Mesenchymal stem cell (in vitro differentiated cells and primary cell): ENCODE measurements at regions not wholly inside any gene's neighbourhood (a gene's known extent, or its start where the extent isn't known, plus 50 kb on each side); places are given as distances from the start of the nearest gene placed in this dataset.

Source experiments
- DNase-seq: peaks from one replicate; pipeline ENCODE4 v3.0.0-alpha.2; 2013
- H2AFZ ChIP-seq: one replicate; pipeline ENCODE4 v1.6.1; 2013; ENCODE audit warnings: low read depth, mild to moderate bottlenecking, control low read depth, inconsistent platforms, low read length, moderate library complexity
- H2AK5ac ChIP-seq: 2 replicates; pipeline ENCODE4 v1.6.1; 2013; ENCODE audit warnings: low read length, moderate library complexity, mild to moderate bottlenecking, inconsistent platforms; ENCODE audit not compliant: severe bottlenecking
- H2BK120ac ChIP-seq: one replicate; pipeline ENCODE4 v1.6.1; 2013; ENCODE audit warnings: low read depth, mild to moderate bottlenecking, inconsistent platforms, low read length, moderate library complexity
- H2BK12ac ChIP-seq, 2 experiments: one replicate each; pipeline ENCODE4 v1.6.1; 2013; ENCODE audit warnings: inconsistent platforms in 2 of 2, low read length in 2 of 2, mild to moderate bottlenecking in 2 of 2, moderate library complexity in 2 of 2, control low read depth in 1 of 2
- H2BK15ac ChIP-seq: one replicate; pipeline ENCODE4 v1.6.1; 2013; ENCODE audit warnings: mild to moderate bottlenecking, low read depth, inconsistent platforms; ENCODE audit not compliant: poor library complexity, severe bottlenecking
- H2BK5ac ChIP-seq: 2 replicates; pipeline ENCODE4 v1.6.1; 2013; ENCODE audit warnings: low read depth, mild to moderate bottlenecking, low read length, control low read depth, inconsistent platforms; ENCODE audit not compliant: poor library complexity, severe bottlenecking
- H3K14ac ChIP-seq, 2 experiments: one replicate each; pipeline ENCODE4 v1.6.1; 2013; ENCODE audit warnings: inconsistent platforms in 2 of 2, low read length in 2 of 2, control low read depth in 1 of 2, mild to moderate bottlenecking in 1 of 2, moderate library complexity in 1 of 2
- H3K18ac ChIP-seq, 2 experiments: one replicate each; pipeline ENCODE4 v1.6.1; 2013; ENCODE audit warnings: inconsistent platforms in 2 of 2, low read length in 2 of 2, control low read depth in 1 of 2, low read depth in 1 of 2, mild to moderate bottlenecking in 1 of 2
- H3K23ac ChIP-seq, 2 experiments: one replicate each; pipeline ENCODE4 v1.6.1; 2013; ENCODE audit warnings: inconsistent platforms in 2 of 2, low read length in 2 of 2, mild to moderate bottlenecking in 2 of 2, moderate library complexity in 2 of 2, control low read depth in 1 of 2
- H3K27ac ChIP-seq: 2 replicates; pipeline ENCODE4 v1.5.1; 2013; ENCODE audit warnings: mild to moderate bottlenecking, moderate library complexity, low read length, control low read depth, inconsistent platforms; ENCODE audit not compliant: poor library complexity, severe bottlenecking
- H3K27me3 ChIP-seq, 2 experiments: 2 replicates each; pipeline versions ENCODE4 v1.6.1 to v1.7.0; 2013; ENCODE audit warnings: low read length in 2 of 2, mild to moderate bottlenecking in 2 of 2, moderate library complexity in 2 of 2, control low read depth in 1 of 2, inconsistent platforms in 1 of 2; ENCODE audit not compliant: control insufficient read depth in 1 of 2, insufficient read depth in 1 of 2
- H3K36me3 ChIP-seq, 2 experiments: 2 replicates each; pipeline versions ENCODE4 v1.6.1 to v1.7.0; 2013; ENCODE audit warnings: low read length in 2 of 2, control low read depth in 1 of 2, inconsistent platforms in 1 of 2, low read depth in 1 of 2, mild to moderate bottlenecking in 1 of 2; ENCODE audit not compliant: insufficient read depth in 2 of 2, control insufficient read depth in 1 of 2
- H3K4ac ChIP-seq, 2 experiments: one replicate each; pipeline ENCODE4 v1.6.1; 2013; ENCODE audit warnings: inconsistent platforms in 2 of 2, low read length in 2 of 2, mild to moderate bottlenecking in 2 of 2, moderate library complexity in 2 of 2, control low read depth in 1 of 2, low read depth in 1 of 2
- H3K4me1 ChIP-seq: 2 replicates; pipeline ENCODE4 v1.6.1; 2013; ENCODE audit warnings: low read depth, low read length, control low read depth; ENCODE audit not compliant: control insufficient read depth, insufficient read depth
- H3K4me2 ChIP-seq: 2 replicates; pipeline ENCODE4 v1.6.1; 2013; ENCODE audit warnings: low read length, mild to moderate bottlenecking, inconsistent platforms; ENCODE audit not compliant: poor library complexity, severe bottlenecking
- H3K4me3 ChIP-seq, 2 experiments: 2 replicates each; pipeline versions ENCODE4 v1.5.1 to v1.7.0; 2013; ENCODE audit warnings: low read length in 2 of 2, mild to moderate bottlenecking in 2 of 2, control low read depth in 1 of 2, low read depth in 1 of 2; ENCODE audit not compliant: insufficient read depth in 1 of 2
- H3K79me1 ChIP-seq: replicated peaks from 2 replicates; pipeline ENCODE4 v1.6.1; 2013; ENCODE audit warnings: mild to moderate bottlenecking, control low read depth, low read length, inconsistent platforms; ENCODE audit not compliant: poor library complexity, severe bottlenecking
- H3K9ac ChIP-seq: 2 replicates; pipeline ENCODE4 v1.7.0; 2013; ENCODE audit warnings: mild to moderate bottlenecking, low read length, moderate library complexity
- H3K9me3 ChIP-seq: 2 replicates; pipeline ENCODE4 v1.7.0; 2013; ENCODE audit warnings: mild to moderate bottlenecking, low read length; ENCODE audit not compliant: control insufficient read depth
- H4K8ac ChIP-seq: one replicate; pipeline ENCODE4 v1.6.1; 2013; ENCODE audit warnings: inconsistent platforms, mild to moderate bottlenecking, low read length, moderate library complexity
- H4K91ac ChIP-seq: one replicate; pipeline ENCODE4 v1.6.1; 2013; ENCODE audit warnings: mild to moderate bottlenecking, low read length, inconsistent platforms
- WGBS: methylation state at CpG from one replicate; pipeline ENCODE4 v1.1.7; 2013; ENCODE audit warnings: mixed read lengths; 5-methylcytosine and 5-hydroxymethylcytosine counted together

- 63% methylated on average over 1 of the region's 1 CpG for WGBS
- Histone ChIP-seq H2AFZ (no peak overlapping the region), H3K18ac (no peak overlapping the region), H3K4me3 (no peak overlapping the region), H3K4me1 (no peaks in the 10 kb centered on the region), H3K4me2 (no peak overlapping the region), H2BK12ac (no peak overlapping the region), H3K9me3 (peaks cover 3% of the 10 kb centered on the region), H2BK15ac (no peak overlapping the region), H3K36me3 (no peaks in the 10 kb centered on the region), H3K79me1 (no peaks in the 10 kb centered on the region), H2BK120ac (no peak overlapping the region), H4K8ac (no peak overlapping the region), H3K27me3 (peaks cover 16 to 17% of the 10 kb centered on the region in 2 experiments), H4K91ac (no peak overlapping the region), H3K23ac (no peak overlapping the region), H3K4ac (no peak overlapping the region), H2AK5ac (no peak overlapping the region), H3K9ac (no peak overlapping the region), H3K27ac (no peak overlapping the region), H3K14ac (no peak overlapping the region), H2BK5ac (no peak overlapping the region)
- no peak for DNase-seq
Observed at GRCh38 chr6:165875946-165876345, 212.9 kb upstream of the PDE10A start.

GRCh38 chr6:165873976-165874375, 210.9 kb upstream of the PDE10A start:
- peaks cover 11% of the 10 kb centered on the region for H3K9me3 ChIP-seq
- no peak overlapping the region for H3K4me3 ChIP-seq
- no peak overlapping the region for H2AK5ac ChIP-seq
- H3K4me2 ChIP-seq = no peak overlapping the region
- no peaks in the 10 kb centered on the region for H3K4me1 ChIP-seq
- H3K27me3 ChIP-seq = peaks cover 12 to 17% of the 10 kb centered on the region in 2 experiments
- H2BK120ac ChIP-seq = no peak overlapping the region
- H3K23ac ChIP-seq = no peak overlapping the region
- H3K4ac ChIP-seq = no peak overlapping the region
- no peaks in the 10 kb centered on the region for H3K36me3 ChIP-seq
- no peak overlapping the region for H2AFZ ChIP-seq
- no peak overlapping the region for H3K18ac ChIP-seq
- no peak overlapping the region for H4K8ac ChIP-seq
- H3K79me1 ChIP-seq = no peaks in the 10 kb centered on the region
- no peak overlapping the region for H3K27ac ChIP-seq
- H2BK15ac ChIP-seq = no peak overlapping the region
- H2BK12ac ChIP-seq = no peak overlapping the region
- no peak overlapping the region for H3K14ac ChIP-seq
- H4K91ac ChIP-seq = no peak overlapping the region
- H3K9ac ChIP-seq = no peak overlapping the region
- no peak for DNase-seq
- WGBS = 63% methylated on average over 2 of the region's 2 CpGs
- H2BK5ac ChIP-seq = no peak overlapping the region

GRCh38 chr6:165872811-165873210, 209.8 kb upstream of the PDE10A start:
- Histone ChIP-seq H3K9ac (no peak overlapping the region), H3K27me3 (peaks cover 2 to 17% of the 10 kb centered on the region in 2 experiments), H3K27ac (no peak overlapping the region), H3K4me3 (no peak overlapping the region), H3K9me3 (peaks cover 16% of the 10 kb centered on the region), H2BK12ac (no peak overlapping the region), H2BK5ac (no peak overlapping the region), H4K91ac (no peak overlapping the region), H3K14ac (no peak overlapping the region), H3K4me1 (no peaks in the 10 kb centered on the region), H3K79me1 (no peaks in the 10 kb centered on the region), H2AK5ac (no peak overlapping the region), H2AFZ (no peak overlapping the region), H3K4me2 (no peak overlapping the region), H2BK120ac (no peak overlapping the region), H3K4ac (no peak overlapping the region), H3K36me3 (no peaks in the 10 kb centered on the region), H3K18ac (no peak overlapping the region), H2BK15ac (no peak overlapping the region), H3K23ac (no peak overlapping the region), H4K8ac (no peak overlapping the region)
- WGBS = 86% methylated on average over 5 of the region's 5 CpGs
- no peak for DNase-seq

GRCh38 chr6:165872311-165872710, 209.3 kb upstream of the PDE10A start:
- H3K36me3 ChIP-seq = no peaks in the 10 kb centered on the region
- WGBS = 80% methylated on average over 1 of the region's 3 CpGs
- H4K91ac ChIP-seq = no peak overlapping the region
- no peak overlapping the region for H2BK12ac ChIP-seq
- no peak overlapping the region for H4K8ac ChIP-seq
- H3K4me2 ChIP-seq = no peak overlapping the region
- no peak overlapping the region for H3K9ac ChIP-seq
- H3K27ac ChIP-seq = no peak overlapping the region
- no peak overlapping the region for H2BK120ac ChIP-seq
- peaks cover 16% of the 10 kb centered on the region for H3K9me3 ChIP-seq
- no peaks in the 10 kb centered on the region for H3K79me1 ChIP-seq
- H2AFZ ChIP-seq = no peak overlapping the region
- no peak for DNase-seq
- H2BK15ac ChIP-seq = no peak overlapping the region
- H3K4ac ChIP-seq = no peak overlapping the region
- no peak overlapping the region for H3K4me3 ChIP-seq
- no peak overlapping the region for H3K23ac ChIP-seq
- no peak overlapping the region for H2AK5ac ChIP-seq
- peaks cover 0 to 17% of the 10 kb centered on the region in 2 experiments for H3K27me3 ChIP-seq
- H3K18ac ChIP-seq = no peak overlapping the region
- H3K14ac ChIP-seq = no peak overlapping the region
- H3K4me1 ChIP-seq = no peaks in the 10 kb centered on the region
- no peak overlapping the region for H2BK5ac ChIP-seq
